PC-9 (cell line): ENCODE measurements at regions not wholly inside any gene's neighbourhood (a gene's known extent, or its start where the extent isn't known, plus 50 kb on each side); places are given as distances from the start of the nearest gene placed in this dataset.

ENCODE experiments used
- EZH2 ChIP-seq: fragments of 200-600 bp; sonication (generic); IDR thresholded peaks from 2 replicates; pipeline ENCODE4 v1.8.0; 2017; ENCODE audit warnings: antibody characterized with exemption, low read depth
- TF ChIP-seq, protein P1 (sequence below): fragments of 200-600 bp; sonication (generic); conservative IDR thresholded peaks from 2 replicates; pipeline ENCODE4 v1.6.1; 2017; ENCODE audit warnings: mixed run types, antibody characterized with exemption, mild to moderate bottlenecking, moderate library complexity

- no peak for TF ChIP-seq EZH2
- TF ChIP-seq, protein P1, sequence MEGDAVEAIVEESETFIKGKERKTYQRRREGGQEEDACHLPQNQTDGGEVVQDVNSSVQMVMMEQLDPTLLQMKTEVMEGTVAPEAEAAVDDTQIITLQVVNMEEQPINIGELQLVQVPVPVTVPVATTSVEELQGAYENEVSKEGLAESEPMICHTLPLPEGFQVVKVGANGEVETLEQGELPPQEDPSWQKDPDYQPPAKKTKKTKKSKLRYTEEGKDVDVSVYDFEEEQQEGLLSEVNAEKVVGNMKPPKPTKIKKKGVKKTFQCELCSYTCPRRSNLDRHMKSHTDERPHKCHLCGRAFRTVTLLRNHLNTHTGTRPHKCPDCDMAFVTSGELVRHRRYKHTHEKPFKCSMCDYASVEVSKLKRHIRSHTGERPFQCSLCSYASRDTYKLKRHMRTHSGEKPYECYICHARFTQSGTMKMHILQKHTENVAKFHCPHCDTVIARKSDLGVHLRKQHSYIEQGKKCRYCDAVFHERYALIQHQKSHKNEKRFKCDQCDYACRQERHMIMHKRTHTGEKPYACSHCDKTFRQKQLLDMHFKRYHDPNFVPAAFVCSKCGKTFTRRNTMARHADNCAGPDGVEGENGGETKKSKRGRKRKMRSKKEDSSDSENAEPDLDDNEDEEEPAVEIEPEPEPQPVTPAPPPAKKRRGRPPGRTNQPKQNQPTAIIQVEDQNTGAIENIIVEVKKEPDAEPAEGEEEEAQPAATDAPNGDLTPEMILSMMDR, result no peak
Measured at GRCh38 chr11:116193321-116194131, 579.3 kb downstream of the BUD13 start.
